ENCODE measurements at regions not wholly inside any gene's neighbourhood (a gene's known extent, or its start where the extent isn't known, plus 50 kb on each side); places are given as distances from the start of the nearest gene placed in this dataset.

GRCh38 chr2:198712485-198712884 is 745.3 kb downstream of the SATB2 start:
- H3K27me3 Mint-ChIP-seq, result no peaks in the 10 kb centered on the region
- no peak overlapping the region for H3K4me3 Mint-ChIP-seq
- DNase-seq (no peak), ATAC-seq (ENCODE audit: low read depth in 2 of 2) (no peak)
- no peaks in the 10 kb centered on the region for H3K36me3 Mint-ChIP-seq
- H3K27ac Mint-ChIP-seq, result peak overlapping the region in 1 of 6 donors; percentile 76
- H3K9me3 Mint-ChIP-seq, result peaks cover 0 to 4% (median 0%) of the 10 kb centered on the region in 7 donors
- H3K4me1 Mint-ChIP-seq, result no peaks in the 10 kb centered on the region

GRCh38 chr2:198711484-198711883 is 746.3 kb downstream of the SATB2 start:
- ATAC-seq (ENCODE audit: low read depth in 2 of 2), result no peak
- Mint-ChIP-seq H3K9me3 (peaks cover 0 to 4% (median 0%) of the 10 kb centered on the region in 7 donors), H3K4me1 (no peaks in the 10 kb centered on the region), H3K4me3 (no peak overlapping the region), H3K27me3 (no peaks in the 10 kb centered on the region), H3K36me3 (no peaks in the 10 kb centered on the region), H3K27ac (no peak overlapping the region)
- DNase-seq, result no peak

DNA sequence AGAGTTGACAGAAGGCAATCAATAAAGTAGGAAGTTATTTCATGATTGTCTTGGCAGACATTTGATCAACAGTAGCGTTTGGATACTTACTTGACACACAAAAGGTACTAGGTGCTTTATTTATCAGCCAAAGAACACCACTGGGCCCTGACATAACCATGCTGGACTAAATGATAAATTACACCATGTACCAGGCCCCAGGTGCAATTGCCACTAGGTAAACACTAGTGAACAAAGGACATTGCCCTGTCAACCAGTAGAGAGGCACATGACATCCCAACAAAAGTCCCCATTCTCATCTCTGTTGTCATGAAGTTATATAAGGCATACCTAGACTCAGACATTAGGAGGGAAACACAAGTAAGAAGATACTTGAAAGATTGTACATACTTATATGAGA is 747.2 kb downstream of the SATB2 start:
- H3K27me3 Mint-ChIP-seq, result no peaks in the 10 kb centered on the region
- no peak overlapping the region for H3K27ac Mint-ChIP-seq
- H3K4me3 Mint-ChIP-seq, result no peak overlapping the region
- DNase-seq (no peak), ATAC-seq (ENCODE audit: low read depth in 2 of 2) (no peak)
- no peaks in the 10 kb centered on the region for H3K36me3 Mint-ChIP-seq
- H3K4me1 Mint-ChIP-seq, result no peaks in the 10 kb centered on the region
- H3K9me3 Mint-ChIP-seq, result peaks cover 0 to 4% (median 0%) of the 10 kb centered on the region in 7 donors

- peaks cover 0 to 4% (median 0%) of the 10 kb centered on the region in 7 donors for H3K9me3 Mint-ChIP-seq
- H3K27ac Mint-ChIP-seq, result no peak overlapping the region
- DNase-seq, result no peak
- no peaks in the 10 kb centered on the region for H3K27me3 Mint-ChIP-seq
- no peaks in the 10 kb centered on the region for H3K4me1 Mint-ChIP-seq
- no peak overlapping the region for H3K4me3 Mint-ChIP-seq
- H3K36me3 Mint-ChIP-seq, result no peaks in the 10 kb centered on the region
- no peak for ATAC-seq (ENCODE audit: low read depth in 2 of 2)
Measured at GRCh38 chr2:198706476-198707082, 751.2 kb downstream of the SATB2 start.

DNA sequence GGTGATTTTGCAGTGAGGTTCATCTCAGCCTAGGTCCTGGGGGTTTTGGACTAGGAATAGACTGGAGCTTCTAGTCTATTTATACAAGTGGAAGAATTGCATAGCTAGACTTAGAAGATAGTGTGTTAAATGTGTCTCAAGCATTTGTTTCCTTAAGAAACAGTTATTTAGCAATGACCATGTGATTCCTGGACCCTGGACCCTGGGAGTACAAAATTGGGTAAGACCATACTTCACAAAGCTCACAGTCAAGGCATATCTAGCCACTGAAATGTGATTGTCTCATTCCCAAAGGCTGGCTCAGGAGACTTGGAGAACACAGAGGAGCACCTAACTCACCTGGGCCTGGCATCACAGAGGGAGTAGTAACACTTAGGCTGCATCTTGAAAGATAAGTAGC is 754.5 kb downstream of the SATB2 start:
- Mint-ChIP-seq H3K27me3 (no peaks in the 10 kb centered on the region), H3K27ac (no peak overlapping the region), H3K36me3 (no peaks in the 10 kb centered on the region), H3K4me3 (no peak overlapping the region), H3K9me3 (peaks cover 0 to 4% (median 0%) of the 10 kb centered on the region in 7 donors), H3K4me1 (no peaks in the 10 kb centered on the region)
- ATAC-seq (ENCODE audit: low read depth in 2 of 2) (no peak), DNase-seq (no peak)

DNA sequence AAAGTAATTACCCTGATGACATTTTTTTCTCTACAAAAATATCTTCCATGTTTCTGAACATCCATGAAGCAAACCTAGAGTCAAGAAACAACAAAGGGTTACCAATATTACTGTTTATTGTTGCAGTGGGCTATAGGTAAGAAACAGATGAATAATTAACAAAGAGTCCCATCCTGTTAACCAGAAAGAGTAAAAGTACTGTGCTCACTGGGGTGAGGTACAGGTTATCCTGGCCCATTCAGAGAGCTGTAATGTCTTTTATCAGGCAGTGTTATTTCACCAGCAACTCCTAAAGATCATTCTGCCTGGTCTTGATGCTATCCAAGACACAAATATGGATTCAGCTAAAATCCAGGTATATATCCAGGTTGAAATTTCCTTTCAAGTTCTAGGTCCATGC is 754.9 kb downstream of the SATB2 start:
- H3K27ac Mint-ChIP-seq, result no peak overlapping the region
- peaks cover 0 to 4% (median 0%) of the 10 kb centered on the region in 7 donors for H3K9me3 Mint-ChIP-seq
- no peaks in the 10 kb centered on the region for H3K4me1 Mint-ChIP-seq
- H3K36me3 Mint-ChIP-seq, result no peaks in the 10 kb centered on the region
- DNase-seq (no peak), ATAC-seq (ENCODE audit: low read depth in 2 of 2) (no peak)
- H3K4me3 Mint-ChIP-seq, result no peak overlapping the region
- no peaks in the 10 kb centered on the region for H3K27me3 Mint-ChIP-seq

DNA sequence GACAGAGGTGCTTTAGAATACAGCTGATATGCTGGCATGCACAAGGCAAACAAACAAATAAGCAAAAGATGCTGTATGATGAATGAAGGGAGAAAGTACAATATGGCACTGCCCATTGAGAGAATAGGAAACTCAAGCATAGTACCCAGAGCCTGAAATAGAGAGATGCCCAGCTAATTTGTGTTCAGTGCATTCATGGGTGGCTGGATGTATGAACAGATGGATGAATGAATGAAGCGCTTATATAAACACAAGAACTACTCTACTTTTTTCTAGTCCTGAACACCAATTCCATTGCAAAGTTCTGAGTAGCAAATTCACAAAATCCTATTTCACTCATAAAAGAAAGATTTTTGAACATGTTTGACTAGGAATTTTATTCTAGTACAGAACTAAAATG is 756.3 kb downstream of the SATB2 start:
- Mint-ChIP-seq H3K27ac (no peak overlapping the region), H3K9me3 (peaks cover 0 to 4% (median 0%) of the 10 kb centered on the region in 7 donors), H3K4me1 (no peaks in the 10 kb centered on the region), H3K27me3 (no peaks in the 10 kb centered on the region), H3K36me3 (no peaks in the 10 kb centered on the region), H3K4me3 (no peak overlapping the region)
- ATAC-seq (ENCODE audit: low read depth in 2 of 2) (no peak), DNase-seq (no peak)

GRCh38 chr2:198700319-198700718 is 757.4 kb downstream of the SATB2 start:
- DNase-seq, result no peak
- Mint-ChIP-seq H3K4me1 (no peaks in the 10 kb centered on the region), H3K27ac (no peak overlapping the region), H3K9me3 (peaks cover 0 to 4% (median 0%) of the 10 kb centered on the region in 7 donors), H3K27me3 (no peaks in the 10 kb centered on the region), H3K4me3 (no peak overlapping the region), H3K36me3 (no peaks in the 10 kb centered on the region)
- ATAC-seq (ENCODE audit: low read depth in 2 of 2), result no peak

DNA sequence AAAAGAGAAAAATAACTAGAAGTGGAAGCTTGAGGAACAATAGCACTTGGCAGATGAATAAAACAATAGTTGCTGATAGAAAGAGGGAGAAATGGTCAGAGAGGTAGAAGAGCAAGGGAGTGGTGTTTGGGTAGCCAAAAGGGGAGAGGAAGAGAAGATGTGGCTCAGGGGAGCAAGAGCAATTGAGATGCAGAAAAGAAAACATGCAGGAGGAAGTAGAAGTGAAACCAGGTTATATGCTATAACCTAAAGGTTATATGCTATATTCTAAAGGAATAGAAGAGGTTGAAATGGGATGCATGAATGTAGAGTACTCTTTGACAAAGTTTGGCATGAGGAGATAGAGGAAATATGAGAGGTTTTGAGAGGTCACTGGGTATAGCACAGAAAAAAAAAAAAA is 759.5 kb downstream of the SATB2 start:
- DNase-seq (no peak), ATAC-seq (ENCODE audit: low read depth in 2 of 2) (no peak)
- H3K27ac Mint-ChIP-seq, result peak overlapping the region in 2 of 6 donors; percentile 6 to 27
- H3K27me3 Mint-ChIP-seq, result no peaks in the 10 kb centered on the region
- no peaks in the 10 kb centered on the region for H3K4me1 Mint-ChIP-seq
- H3K9me3 Mint-ChIP-seq, result peaks cover 0 to 4% (median 0%) of the 10 kb centered on the region in 7 donors
- no peaks in the 10 kb centered on the region for H3K36me3 Mint-ChIP-seq
- H3K4me3 Mint-ChIP-seq, result no peak overlapping the region

DNA sequence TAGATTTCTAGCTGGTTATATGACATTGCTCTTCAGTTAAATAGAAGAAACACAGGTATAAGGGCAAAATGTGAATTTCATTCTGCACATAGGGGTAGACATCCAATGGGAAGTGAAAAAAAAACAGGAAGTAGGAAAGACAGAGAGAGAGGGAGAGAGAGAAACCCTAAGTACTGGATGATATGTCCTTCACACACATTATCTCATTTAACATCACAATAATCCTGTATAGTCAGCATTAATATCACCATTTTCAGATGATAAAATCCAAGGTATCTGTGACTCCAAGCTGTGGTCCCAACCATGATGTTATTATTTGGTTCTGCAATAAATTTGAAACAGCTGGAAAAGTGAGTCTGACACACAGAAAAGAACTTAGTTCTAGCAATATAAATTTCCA is 759.9 kb downstream of the SATB2 start:
- no peaks in the 10 kb centered on the region for H3K27me3 Mint-ChIP-seq

GRCh38 chr2:198697218-198697617 is 760.5 kb downstream of the SATB2 start:
- Mint-ChIP-seq H3K4me1 (no peaks in the 10 kb centered on the region), H3K27ac (no peak overlapping the region), H3K9me3 (peaks cover 0 to 8% (median 0%) of the 10 kb centered on the region in 7 donors), H3K36me3 (no peaks in the 10 kb centered on the region), H3K27me3 (no peaks in the 10 kb centered on the region), H3K4me3 (no peak overlapping the region)
- no peak for DNase-seq
- ATAC-seq (ENCODE audit: low read depth in 2 of 2), result no peak

More for the DNA sequence above, 759.9 kb downstream of the SATB2 start:
- H3K9me3 Mint-ChIP-seq, result peaks cover 0 to 4% (median 0%) of the 10 kb centered on the region in 7 donors
- H3K4me3 Mint-ChIP-seq, result no peak overlapping the region
- ATAC-seq (ENCODE audit: low read depth in 2 of 2) (no peak), DNase-seq (no peak)
- H3K27ac Mint-ChIP-seq, result no peak overlapping the region
- H3K36me3 Mint-ChIP-seq, result no peaks in the 10 kb centered on the region
- H3K4me1 Mint-ChIP-seq, result no peaks in the 10 kb centered on the region

GRCh38 chr2:198695879-198696278 is 761.9 kb downstream of the SATB2 start:
- H3K27me3 Mint-ChIP-seq, result no peaks in the 10 kb centered on the region
- H3K4me3 Mint-ChIP-seq, result no peak overlapping the region
- DNase-seq (no peak), ATAC-seq (ENCODE audit: low read depth in 2 of 2) (no peak)
- no peaks in the 10 kb centered on the region for H3K4me1 Mint-ChIP-seq
- no peaks in the 10 kb centered on the region for H3K36me3 Mint-ChIP-seq
- H3K27ac Mint-ChIP-seq, result no peak overlapping the region
- H3K9me3 Mint-ChIP-seq, result peaks cover 0 to 9% (median 0%) of the 10 kb centered on the region in 7 donors

DNA sequence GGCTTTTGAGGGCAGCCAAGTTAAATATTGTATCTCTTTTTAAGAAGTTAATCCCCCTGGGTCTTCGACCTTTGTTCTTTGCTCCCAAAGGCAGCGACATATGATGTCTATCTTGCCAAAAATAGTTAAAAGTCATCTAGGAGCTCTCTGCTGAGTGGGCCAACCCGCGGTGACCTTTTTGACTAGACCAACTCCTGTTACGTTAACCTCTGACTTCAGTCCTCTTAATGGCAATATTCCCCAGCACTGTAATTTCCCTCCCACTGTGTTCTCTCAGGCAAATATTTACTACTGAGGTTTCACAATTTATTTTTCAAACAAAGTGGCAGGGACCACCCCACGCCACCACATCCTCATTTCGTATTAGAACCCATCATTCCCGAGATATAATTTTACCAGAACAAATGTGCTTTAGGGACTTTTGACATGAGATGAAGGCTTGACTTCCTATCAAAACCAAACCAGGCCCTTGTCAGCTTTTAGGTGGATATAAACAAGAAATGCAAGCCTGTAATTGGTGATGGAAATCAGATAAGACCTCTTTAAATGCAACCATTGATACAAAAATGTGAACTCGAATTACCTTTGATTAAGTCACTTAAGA is 764.7 kb downstream of the SATB2 start:
- H3K27me3 Mint-ChIP-seq, result no peaks in the 10 kb centered on the region
- H3K27ac Mint-ChIP-seq, result no peak overlapping the region
- H3K9me3 Mint-ChIP-seq, result peaks cover 0 to 13% (median 5%) of the 10 kb centered on the region in 7 donors
- DNase-seq (no peak), ATAC-seq (ENCODE audit: low read depth in 2 of 2) (no peak)
- no peak overlapping the region for H3K4me3 Mint-ChIP-seq
- no peaks in the 10 kb centered on the region for H3K36me3 Mint-ChIP-seq
- H3K4me1 Mint-ChIP-seq, result no peaks in the 10 kb centered on the region

DNA sequence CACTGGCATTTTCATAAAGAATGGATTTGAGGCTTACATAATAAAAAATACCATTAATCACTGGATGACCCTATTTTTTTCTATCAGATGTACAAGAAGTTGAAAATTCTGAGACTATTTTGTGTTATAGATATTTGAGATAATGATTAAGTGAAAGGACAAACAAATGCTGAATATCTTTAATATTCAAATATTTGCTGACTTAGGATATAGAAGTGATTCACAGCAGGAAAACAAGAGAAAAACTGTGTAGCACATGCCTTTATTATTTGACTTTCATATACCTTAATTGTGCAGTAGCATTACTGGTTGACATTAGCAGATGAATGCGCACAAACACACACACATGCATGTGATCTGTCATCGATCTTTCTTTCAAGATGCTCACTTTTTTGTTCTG is 766.5 kb downstream of the SATB2 start:
- H3K4me1 Mint-ChIP-seq, result no peaks in the 10 kb centered on the region
- no peak for DNase-seq
- no peak overlapping the region for H3K4me3 Mint-ChIP-seq
- ATAC-seq (ENCODE audit: low read depth in 2 of 2), result no peak
- H3K36me3 Mint-ChIP-seq, result no peaks in the 10 kb centered on the region
- H3K27me3 Mint-ChIP-seq, result no peaks in the 10 kb centered on the region
- peaks cover 0 to 18% (median 9%) of the 10 kb centered on the region in 7 donors for H3K9me3 Mint-ChIP-seq
- no peak overlapping the region for H3K27ac Mint-ChIP-seq
